ENCODE measurements at regions not wholly inside any gene's neighbourhood (a gene's known extent, or its start where the extent isn't known, plus 50 kb on each side); places are given as distances from the start of the nearest gene placed in this dataset.

- TF ChIP-seq CTCF (IDR thresholded peaks at IDR 0.05) (no peak), POLR2A (IDR thresholded peaks at IDR 0.05) (no peak)
These were observed 1383.8 kb downstream of the EFNB2 start for GRCh38 chr13:105151639-105152038.
